ENCODE measurements at regions not wholly inside any gene's neighbourhood (a gene's known extent, or its start where the extent isn't known, plus 50 kb on each side); places are given as distances from the start of the nearest gene placed in this dataset.

DNA sequence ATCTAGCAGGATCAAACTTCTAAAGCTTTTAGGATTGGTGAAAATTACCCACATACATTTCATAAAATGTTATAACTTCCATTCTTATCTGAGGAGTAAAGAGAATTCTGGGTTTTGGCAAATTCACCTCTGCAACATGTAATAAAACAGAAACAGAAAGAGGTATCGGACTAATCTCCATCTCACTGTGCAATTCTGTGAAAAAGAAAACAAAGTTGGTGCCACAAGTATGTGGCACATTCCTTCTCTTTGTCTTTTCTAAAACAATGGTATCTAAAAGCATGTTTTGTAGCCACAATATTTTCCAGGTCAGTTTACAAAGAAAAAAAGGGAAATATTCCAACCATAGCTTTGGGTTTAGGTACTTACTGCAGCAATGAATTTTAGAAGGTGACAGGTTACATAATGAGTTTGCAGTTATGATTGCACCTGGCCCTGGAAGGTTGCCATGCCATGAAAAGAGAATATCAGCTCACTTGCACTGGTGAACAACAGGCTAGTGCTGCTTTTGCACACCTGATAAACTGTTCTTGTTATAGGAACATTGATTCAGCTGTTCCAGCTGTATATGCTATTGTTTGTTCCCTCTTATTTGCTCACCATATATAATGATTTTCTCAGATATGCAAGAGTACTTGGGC, 491.3 kb upstream of the MEF2C start:
- no peak overlapping the region for H2BK12ac ChIP-seq (ENCODE audit: low read depth, low read length)
- H2BK20ac ChIP-seq (ENCODE audit: low read length), result no peak overlapping the region
- H2BK120ac ChIP-seq (replicated peaks; ENCODE audit: low read depth, low read length), result no peak overlapping the region
- 85% methylated on average over 1 of the region's 1 CpG; no CpG with 5 or more reads in 1 of the 2 experiments for WGBS, 2 experiments (ENCODE audit: extremely low coverage in 1 of 2, insufficient coverage in 1 of 2, insufficient read length in 1 of 2, insufficient replicate concordance in 2 of 2, low coverage in 1 of 2, low lambda C conversion rate in 2 of 2, missing lambda C conversion rate in 1 of 2)
- H4K8ac ChIP-seq (ENCODE audit: extremely low read depth, insufficient read depth, low read length), result no peak overlapping the region
- H3K36me3 ChIP-seq (ENCODE audit: control insufficient read depth in 2 of 4, insufficient read depth in 4 of 4, low read length in 3 of 4), result no peaks in the 10 kb centered on the region
- H3K9ac ChIP-seq (replicated peaks in 1 of 4; ENCODE audit: extremely low read depth in 1 of 4, low read depth in 3 of 4, low read length in 3 of 4), result no peak overlapping the region
- FAIRE-seq, result no peak
- H3K79me2 ChIP-seq (ENCODE audit: control insufficient read depth in 1 of 2, insufficient read depth in 2 of 2, low read length in 2 of 2), result no peaks in the 10 kb centered on the region
- H4K91ac ChIP-seq (replicated peaks; ENCODE audit: insufficient read length, low read length), result no peak overlapping the region
- no peak overlapping the region for H4K5ac ChIP-seq (ENCODE audit: insufficient read length, low read depth, low read length)
- no peaks in the 10 kb centered on the region for H3K9me3 ChIP-seq (ENCODE audit: insufficient read depth in 2 of 2, low read depth in 1 of 2, low read length in 1 of 2)
- H3K23ac ChIP-seq (ENCODE audit: insufficient read length), result no peak overlapping the region
- H3K14ac ChIP-seq (ENCODE audit: insufficient read length), result no peak overlapping the region
- no peaks in the 10 kb centered on the region for H3K23me2 ChIP-seq (ENCODE audit: low read depth, low read length)
- H3K79me1 ChIP-seq (ENCODE audit: low read depth, low read length), result no peaks in the 10 kb centered on the region
- H2AFZ ChIP-seq (ENCODE audit: low read length), result no peak overlapping the region
- no peak for DNase-seq (ENCODE audit: low read depth in 1 of 2, low spot score in 2 of 2)
- H3K4me1 ChIP-seq (replicated peaks in 1 of 4; ENCODE audit: control insufficient read depth in 3 of 4, insufficient read depth in 4 of 4, low read length in 3 of 4), result no peaks in the 10 kb centered on the region
- no peak overlapping the region for H3K4me3 ChIP-seq (ENCODE audit: extremely low read depth in 1 of 4, insufficient read depth in 2 of 4, low read depth in 3 of 4, low read length in 4 of 4)
- no peak overlapping the region for H3K56ac ChIP-seq (replicated peaks; ENCODE audit: insufficient read length, low read depth, low read length)
- no peak overlapping the region for H2AK5ac ChIP-seq (ENCODE audit: low read depth, low read length)
- H3K27me3 ChIP-seq (replicated peaks in 1 of 4; ENCODE audit: control insufficient read depth in 3 of 4, extremely low read depth in 1 of 4, insufficient read depth in 3 of 4, low read length in 3 of 4), result no peaks in the 10 kb centered on the region
- no peaks in the 10 kb centered on the region for H4K20me1 ChIP-seq (replicated peaks in 1 of 2; ENCODE audit: control insufficient read depth in 1 of 2, insufficient read depth in 2 of 2, low read length in 2 of 2)
- no peak overlapping the region for H3K27ac ChIP-seq (ENCODE audit: low read depth, low read length)
- no peak overlapping the region for H3K18ac ChIP-seq (ENCODE audit: extremely low read depth, low read length)
- no peak overlapping the region for H2BK5ac ChIP-seq (ENCODE audit: low read depth, low read length)
- no peak overlapping the region for H2BK15ac ChIP-seq (ENCODE audit: low read length)
- no peak overlapping the region for H3K4me2 ChIP-seq (ENCODE audit: insufficient read depth in 1 of 2, low read depth in 2 of 2, low read length in 2 of 2)
- ChIA-PET CTCF (ENCODE audit: partially characterized antibody) (interaction anchor here (0.5 kb wide), 1 partner anchor 222 kb away, joined by 3 read pairs; no protein-coding TSS in a partner anchor), POLR2A (ENCODE audit: partially characterized antibody) (no interaction called here)
- no peak overlapping the region for H3K4ac ChIP-seq (replicated peaks; ENCODE audit: insufficient read length, low read depth, low read length)
- TF ChIP-seq CREB1 (IDR thresholded peaks at IDR 0.05) (no peak), CHD2 (IDR thresholded peaks at IDR 0.05; ENCODE audit: low read length) (no peak), TAF1 (IDR thresholded peaks at IDR 0.05; ENCODE audit: low read depth, low read length) (no peak), ASH2L (IDR thresholded peaks at IDR 0.05; ENCODE audit: low read length) (no peak), EGR1 (IDR thresholded peaks at IDR 0.05; ENCODE audit: borderline replicate concordance, low read depth, low read length) (no peak), CTBP2 (IDR thresholded peaks at IDR 0.05; ENCODE audit: borderline replicate concordance, insufficient read depth, insufficient read length, low read length) (no peak), HDAC6 (IDR thresholded peaks at IDR 0.05; ENCODE audit: low read depth, low read length) (no peak), GABPA (IDR thresholded peaks at IDR 0.05; ENCODE audit: borderline replicate concordance, insufficient read depth, low read length) (no peak), RNF2 (IDR thresholded peaks at IDR 0.05; ENCODE audit: borderline replicate concordance, low read depth, low read length, missing control alignments, poor library complexity, severe bottlenecking) (no peak), SUZ12 (IDR thresholded peaks at IDR 0.05; ENCODE audit: low read length) (no peak), SP1 (IDR thresholded peaks at IDR 0.05; ENCODE audit: low read depth, low read length) (no peak), KDM1A (IDR thresholded peaks at IDR 0.05; ENCODE audit: borderline replicate concordance, low read length) (no peak), FOSL1 (IDR thresholded peaks at IDR 0.05; ENCODE audit: insufficient read depth, low read depth, low read length) (no peak), CHD1 (IDR thresholded peaks at IDR 0.05; ENCODE audit: low read depth, low read length) (no peak), JUND (IDR thresholded peaks at IDR 0.05; ENCODE audit: low read length) (no peak)
